Neural cell (in vitro differentiated cells): ENCODE measurements at regions not wholly inside any gene's neighbourhood (a gene's known extent, or its start where the extent isn't known, plus 50 kb on each side); places are given as distances from the start of the nearest gene placed in this dataset.

Experiments
- H2AFZ ChIP-seq: fragments of 200-600, 300-800 bp; sonication (generic), shearing (Covaris generic); 2 replicates; pipeline ENCODE4 v1.6.0; 2014; ENCODE audit warnings: low read depth, mild to moderate bottlenecking, antibody characterized with exemption, low read length, moderate library complexity
- H3F3A ChIP-seq: fragments of 200-600 bp; shearing (Covaris generic); 2 replicates; pipeline ENCODE4 v1.6.1; 2016; ENCODE audit warnings: mild to moderate bottlenecking, moderate library complexity, mixed read lengths, antibody characterized with exemption, low read length; ENCODE audit not compliant: insufficient read depth, poor library complexity, severe bottlenecking
- H3K27ac ChIP-seq: fragments of 200-600, 300-800 bp; sonication (generic), shearing (Covaris generic); 2 replicates; pipeline ENCODE4 v1.5.1; 2014; ENCODE audit warnings: mild to moderate bottlenecking, low read length, moderate library complexity
- H3K27me3 ChIP-seq: fragments of 300-800, 200-600 bp; sonication (generic), shearing (Covaris generic); 2 replicates; pipeline ENCODE4 v1.6.0; 2014; ENCODE audit warnings: mild to moderate bottlenecking, low read depth, low read length, moderate library complexity; ENCODE audit not compliant: insufficient read depth
- H3K36me3 ChIP-seq: fragments of 300-800, 200-600 bp; sonication (generic), shearing (Covaris generic); 2 replicates; pipeline ENCODE4 v1.5.1; 2014; ENCODE audit warnings: mild to moderate bottlenecking, antibody characterized with exemption, low read length, moderate library complexity; ENCODE audit not compliant: insufficient read depth
- H3K4me2 ChIP-seq: fragments of 300-800, 200-600 bp; sonication (generic), shearing (Covaris generic); 2 replicates; pipeline ENCODE4 v1.6.0; 2014; ENCODE audit warnings: mild to moderate bottlenecking, low read length
- H3K4me3 ChIP-seq: fragments of 300-800, 200-600 bp; sonication (generic), shearing (Covaris generic); 2 replicates; pipeline ENCODE4 v1.5.1; 2014; ENCODE audit warnings: mild to moderate bottlenecking, low read length, moderate library complexity
- H3K79me2 ChIP-seq: fragments of 200-600 bp; shearing (Covaris generic); replicated peaks from 2 replicates; pipeline ENCODE4 v1.6.0; 2014; ENCODE audit warnings: mild to moderate bottlenecking, low read length, moderate library complexity; ENCODE audit not compliant: insufficient read depth
- H3K9ac ChIP-seq: fragments of 300-800, 200-600 bp; sonication (generic), shearing (Covaris generic); 2 replicates; pipeline ENCODE4 v1.6.1; 2016; ENCODE audit warnings: mild to moderate bottlenecking, low read length, mixed read lengths
- H3K9me2 ChIP-seq: fragments of 200-600 bp; shearing (Covaris generic); 2 replicates; pipeline ENCODE4 v1.6.1; 2016; ENCODE audit warnings: mild to moderate bottlenecking, low read length, mixed read lengths; ENCODE audit not compliant: insufficient read depth
- H3K9me3 ChIP-seq: fragments of 200-600, 300-800 bp; sonication (generic), shearing (Covaris generic); 2 replicates; pipeline ENCODE4 v1.6.1; 2016; ENCODE audit warnings: mild to moderate bottlenecking, mixed run types, low read length, moderate library complexity, mixed read lengths
- H4K20me1 ChIP-seq: fragments of 200-600 bp; shearing (Covaris generic); 2 replicates; pipeline ENCODE4 v1.6.1; 2016; ENCODE audit warnings: mild to moderate bottlenecking, mixed run types; ENCODE audit not compliant: insufficient read depth
- CTCF ChIP-seq: fragments of 450-650 bp; IDR thresholded peaks from 2 replicates; pipeline ENCODE4 v1.5.1; 2014; ENCODE audit warnings: antibody characterized with exemption, mild to moderate bottlenecking, moderate library complexity; ENCODE audit not compliant: poor library complexity, severe bottlenecking
- EP300 ChIP-seq: fragments of 450-650 bp; conservative IDR thresholded peaks from 2 replicates; pipeline ENCODE4 v1.6.1; 2014; ENCODE audit warnings: antibody characterized with exemption, mild to moderate bottlenecking, moderate library complexity; ENCODE audit not compliant: poor library complexity, severe bottlenecking
- EZH2 ChIP-seq: fragments of 200-600, 300-800 bp; shearing (Covaris generic), sonication (generic); IDR thresholded peaks from 2 replicates; pipeline ENCODE4 v1.6.1; 2014; ENCODE audit warnings: antibody characterized with exemption, low read length, borderline replicate concordance, mild to moderate bottlenecking; ENCODE audit not compliant: insufficient read depth, poor library complexity, severe bottlenecking
- MXI1 ChIP-seq: fragments of 450-650 bp; conservative IDR thresholded peaks from 2 replicates; pipeline ENCODE4 v1.6.1; 2014; ENCODE audit warnings: antibody characterized with exemption, mild to moderate bottlenecking; ENCODE audit not compliant: poor library complexity, severe bottlenecking
- POLR2AphosphoS5 ChIP-seq: IDR thresholded peaks from 2 replicates; pipeline ENCODE4 v1.6.1; 2012
- RAD21 ChIP-seq: fragments of 450-650 bp; conservative IDR thresholded peaks from 2 replicates; pipeline ENCODE4 v1.6.1; 2014; ENCODE audit warnings: antibody characterized with exemption, mild to moderate bottlenecking, moderate library complexity
- REST ChIP-seq: IDR thresholded peaks from 2 replicates; pipeline ENCODE4 v1.6.1; 2012; ENCODE audit warnings: borderline replicate concordance
- SMC3 ChIP-seq: fragments of 450-650 bp; conservative IDR thresholded peaks from 2 replicates; pipeline ENCODE4 v1.6.1; 2014; ENCODE audit warnings: antibody characterized with exemption, mild to moderate bottlenecking, moderate library complexity; ENCODE audit not compliant: poor library complexity
- TAF1 ChIP-seq: IDR thresholded peaks from 2 replicates; pipeline ENCODE4 v1.6.1; 2012; ENCODE audit warnings: low read depth

GRCh38 chr1:4032571-4032970 lies 132.5 kb upstream of the C1orf174 start:
- H3K4me2 ChIP-seq: no peak overlapping the region
- no peaks in the 10 kb centered on the region for H3F3A ChIP-seq
- H3K4me3 ChIP-seq: no peak overlapping the region
- no peak for TF ChIP-seq TAF1
- no peak for TF ChIP-seq CTCF
- TF ChIP-seq EZH2: no peak
- TF ChIP-seq SMC3: no peak
- TF ChIP-seq RAD21: no peak
- no peak for TF ChIP-seq EP300
- TF ChIP-seq REST: no peak
- no peak for TF ChIP-seq POLR2AphosphoS5
- TF ChIP-seq MXI1: no peak
- no peaks in the 10 kb centered on the region for H3K27me3 ChIP-seq
- no peak overlapping the region for H2AFZ ChIP-seq
- H3K9me2 ChIP-seq: no peaks in the 10 kb centered on the region
- no peaks in the 10 kb centered on the region for H3K79me2 ChIP-seq
- H3K36me3 ChIP-seq: no peaks in the 10 kb centered on the region
- no peaks in the 10 kb centered on the region for H3K9me3 ChIP-seq
- no peaks in the 10 kb centered on the region for H4K20me1 ChIP-seq
- H3K27ac ChIP-seq: no peak overlapping the region
- no peak overlapping the region for H3K9ac ChIP-seq

- H3K4me3 ChIP-seq: no peak overlapping the region
Measured at GRCh38 chr1:4033129-4033676, 133.1 kb upstream of the C1orf174 start.

More at GRCh38 chr1:4033129-4033676, 133.1 kb upstream of the C1orf174 start:
- no peak overlapping the region for H3K27ac ChIP-seq
- H3K4me2 ChIP-seq: no peak overlapping the region
- no peak overlapping the region for H3K9ac ChIP-seq
- H3K9me2 ChIP-seq: no peaks in the 10 kb centered on the region
- no peaks in the 10 kb centered on the region for H3K36me3 ChIP-seq
- TF ChIP-seq TAF1 (no peak), SMC3 (no peak), EZH2 (no peak), EP300 (no peak), RAD21 (no peak), CTCF (no peak), MXI1 (no peak), POLR2AphosphoS5 (no peak)
- H3K27me3 ChIP-seq: no peaks in the 10 kb centered on the region
- no peaks in the 10 kb centered on the region for H4K20me1 ChIP-seq
- no peaks in the 10 kb centered on the region for H3F3A ChIP-seq
- no peaks in the 10 kb centered on the region for H3K79me2 ChIP-seq
- H3K9me3 ChIP-seq: no peaks in the 10 kb centered on the region
- no peak overlapping the region for H2AFZ ChIP-seq
